Astrocyte (in vitro differentiated cells and primary cell): ENCODE measurements at regions not wholly inside any gene's neighbourhood (a gene's known extent, or its start where the extent isn't known, plus 50 kb on each side); places are given as distances from the start of the nearest gene placed in this dataset.

ENCODE experiments used
- CTCF ChIP-seq: IDR thresholded peaks from 2 replicates; pipeline ENCODE4 v1.5.1; 2011; ENCODE audit warnings: low read depth, mild to moderate bottlenecking, inconsistent platforms, low read length, moderate library complexity; ENCODE audit not compliant: insufficient read depth
- EZH2 ChIP-seq: IDR thresholded peaks from 2 replicates; pipeline ENCODE4 v1.6.1; 2012; ENCODE audit warnings: mild to moderate bottlenecking, low read length, inconsistent platforms; ENCODE audit not compliant: insufficient read depth

GRCh38 chr3:8446845-8447244, 54.8 kb upstream of the LMCD1 start:
- TF ChIP-seq CTCF = no peak
- no peak for TF ChIP-seq EZH2
